Keratinocyte (primary cell): ENCODE measurements at regions not wholly inside any gene's neighbourhood (a gene's known extent, or its start where the extent isn't known, plus 50 kb on each side); places are given as distances from the start of the nearest gene placed in this dataset.

Experiments used
- EZH2 ChIP-seq: IDR thresholded peaks from one replicate; pipeline ENCODE4 v1.6.1; 2012; ENCODE audit warnings: inconsistent platforms, mild to moderate bottlenecking, low read length, moderate library complexity
- TF ChIP-seq, protein P1 (sequence below), 3 experiments: IDR thresholded peaks in 1 of 3; conservative IDR thresholded peaks in 1 of 3; optimal IDR thresholded peaks in 1 of 3; 2 replicates in 2 of 3; 3 replicates in 1 of 3; pipeline versions ENCODE3 to v1.5.1; 2011; ENCODE audit warnings: low read length in 3 of 3, mild to moderate bottlenecking in 3 of 3, moderate library complexity in 2 of 3, control low read depth in 1 of 3, inconsistent platforms in 1 of 3; ENCODE audit not compliant: insufficient read depth in 2 of 3; ENCODE audit errors: extremely low read depth in 1 of 3

DNA sequence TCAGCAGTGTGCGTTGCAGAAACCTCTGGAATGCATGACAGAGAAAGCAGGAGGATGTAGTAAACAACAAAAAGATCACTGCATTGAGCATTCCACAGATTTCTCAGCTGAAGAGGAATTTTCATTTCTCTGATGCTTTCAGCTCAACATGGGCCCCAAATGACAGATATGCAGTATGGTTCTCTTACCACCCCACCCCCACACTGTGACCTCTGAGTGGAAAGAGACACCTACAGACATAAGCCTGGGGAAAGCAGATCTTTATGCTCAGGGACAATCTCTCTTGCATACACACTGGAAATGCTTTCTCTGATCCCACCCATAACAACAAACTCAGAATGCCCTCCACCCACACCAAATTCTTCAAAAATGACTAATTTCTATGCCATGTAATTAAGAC lies 983.7 kb upstream of the LCORL start:
- TF ChIP-seq, protein P1, sequence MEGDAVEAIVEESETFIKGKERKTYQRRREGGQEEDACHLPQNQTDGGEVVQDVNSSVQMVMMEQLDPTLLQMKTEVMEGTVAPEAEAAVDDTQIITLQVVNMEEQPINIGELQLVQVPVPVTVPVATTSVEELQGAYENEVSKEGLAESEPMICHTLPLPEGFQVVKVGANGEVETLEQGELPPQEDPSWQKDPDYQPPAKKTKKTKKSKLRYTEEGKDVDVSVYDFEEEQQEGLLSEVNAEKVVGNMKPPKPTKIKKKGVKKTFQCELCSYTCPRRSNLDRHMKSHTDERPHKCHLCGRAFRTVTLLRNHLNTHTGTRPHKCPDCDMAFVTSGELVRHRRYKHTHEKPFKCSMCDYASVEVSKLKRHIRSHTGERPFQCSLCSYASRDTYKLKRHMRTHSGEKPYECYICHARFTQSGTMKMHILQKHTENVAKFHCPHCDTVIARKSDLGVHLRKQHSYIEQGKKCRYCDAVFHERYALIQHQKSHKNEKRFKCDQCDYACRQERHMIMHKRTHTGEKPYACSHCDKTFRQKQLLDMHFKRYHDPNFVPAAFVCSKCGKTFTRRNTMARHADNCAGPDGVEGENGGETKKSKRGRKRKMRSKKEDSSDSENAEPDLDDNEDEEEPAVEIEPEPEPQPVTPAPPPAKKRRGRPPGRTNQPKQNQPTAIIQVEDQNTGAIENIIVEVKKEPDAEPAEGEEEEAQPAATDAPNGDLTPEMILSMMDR (optimal IDR thresholded peaks at IDR 0.05 in 1 of 3, IDR thresholded peaks at IDR 0.05 in 1 of 3, conservative IDR thresholded peaks at IDR 0.05 in 1 of 3; ENCODE audit: extremely low read depth in 1 of 3, insufficient read depth in 2 of 3, low read length in 3 of 3): no peak
- no peak for TF ChIP-seq EZH2
